HUES48 (cell line): ENCODE measurements at regions not wholly inside any gene's neighbourhood (a gene's known extent, or its start where the extent isn't known, plus 50 kb on each side); places are given as distances from the start of the nearest gene placed in this dataset.

ENCODE experiments used
- H3K27ac ChIP-seq: one replicate; pipeline ENCODE4 v1.7.0; 2013; ENCODE audit warnings: low read depth, low read length, inconsistent platforms
- H3K27me3 ChIP-seq: 2 replicates; pipeline ENCODE4 v1.6.1; 2013; ENCODE audit warnings: mild to moderate bottlenecking, low read length; ENCODE audit not compliant: control insufficient read depth, insufficient read depth
- H3K36me3 ChIP-seq: 2 replicates; pipeline ENCODE4 v1.6.1; 2013; ENCODE audit warnings: low read length; ENCODE audit not compliant: control insufficient read depth, insufficient read depth
- H3K4me1 ChIP-seq: 2 replicates; pipeline ENCODE4 v1.6.1; 2013; ENCODE audit warnings: mild to moderate bottlenecking, low read length; ENCODE audit not compliant: control insufficient read depth, insufficient read depth
- H3K4me3 ChIP-seq: 2 replicates; pipeline ENCODE4 v1.5.1; 2013; ENCODE audit warnings: mild to moderate bottlenecking, low read depth, low read length
- H3K9ac ChIP-seq: 2 replicates; pipeline ENCODE4 v1.6.1; 2013; ENCODE audit warnings: mild to moderate bottlenecking, low read depth, low read length, moderate library complexity
- H3K9me3 ChIP-seq: 2 replicates; pipeline ENCODE4 v1.6.1; 2013; ENCODE audit warnings: low read length; ENCODE audit not compliant: control insufficient read depth, insufficient read depth

DNA sequence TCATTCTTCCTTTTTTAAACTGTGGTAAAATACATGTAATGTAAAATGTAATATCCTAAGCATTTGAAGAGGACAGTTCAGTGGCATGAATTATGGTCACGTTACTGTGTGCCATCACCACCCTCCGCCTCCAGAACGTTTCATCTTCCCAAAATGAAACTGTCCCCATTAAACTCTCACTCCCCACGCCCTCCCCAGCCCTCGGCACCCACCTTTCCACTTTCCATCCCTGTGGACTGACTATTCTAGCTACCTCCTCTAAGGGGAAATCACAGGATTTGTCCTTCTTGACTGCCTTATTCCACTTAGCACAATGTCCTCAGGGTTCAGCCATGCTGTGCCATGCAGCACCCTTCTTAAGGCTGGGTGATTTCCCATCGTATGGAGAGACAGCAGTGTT lies 1509.5 kb downstream of the BRD1 start:
- Histone ChIP-seq H3K27me3 (no peaks in the 10 kb centered on the region), H3K9ac (no peak overlapping the region), H3K4me1 (peaks cover 13% of the 10 kb centered on the region; the same call in 1 of the 2 replicates)

DNA sequence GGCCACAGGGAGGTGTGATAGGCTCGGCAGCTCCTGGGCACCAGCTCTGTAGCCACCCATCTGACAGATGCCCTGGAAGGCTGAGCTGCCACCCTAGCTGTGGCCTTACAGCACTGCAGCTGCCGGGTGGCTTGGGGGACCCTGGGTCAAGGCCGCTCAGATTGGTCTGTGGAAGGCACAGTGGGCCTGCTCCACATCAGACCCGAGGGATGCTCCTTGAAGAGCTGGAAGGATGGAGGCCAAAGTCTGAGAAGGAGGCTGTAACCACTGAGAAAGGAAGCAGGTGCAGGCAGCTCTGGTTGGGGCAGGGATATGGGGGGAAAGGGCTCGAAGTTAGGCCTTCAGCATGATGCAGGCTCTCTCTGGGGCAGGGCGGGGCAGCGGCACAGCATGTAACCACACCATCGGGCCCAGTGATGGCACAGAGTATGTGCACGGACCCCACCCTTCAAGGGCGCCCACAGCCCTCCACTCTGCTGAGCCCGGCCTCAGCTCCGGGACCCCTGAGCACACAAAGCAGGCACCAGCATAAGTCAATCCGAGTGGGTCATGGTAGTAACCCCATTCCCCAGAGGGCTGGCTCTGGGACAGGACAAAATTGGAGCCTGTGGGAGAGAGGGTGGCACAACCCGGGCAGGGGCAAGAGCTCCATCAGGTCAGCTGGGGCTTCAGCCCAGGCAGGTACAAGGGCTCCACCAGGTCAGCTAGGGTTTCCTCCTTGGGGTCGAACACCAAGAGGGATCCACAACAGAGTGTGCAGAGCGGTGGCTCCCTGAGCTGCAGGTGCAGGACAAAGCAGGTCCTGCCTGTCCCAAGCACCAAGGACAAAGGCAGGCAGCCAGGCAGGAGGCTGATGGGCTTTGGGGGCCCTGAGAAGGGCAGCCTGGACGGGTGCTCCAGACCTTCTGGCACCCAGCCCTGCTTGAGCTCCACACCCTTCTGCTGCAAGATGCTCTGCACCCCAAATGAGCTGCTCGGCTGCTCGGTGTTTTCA lies 1511.1 kb downstream of the BRD1 start:
- Histone ChIP-seq H3K27me3 (no peaks in the 10 kb centered on the region), H3K9ac (no peak overlapping the region), H3K9me3 (no peaks in the 10 kb centered on the region), H3K4me3 (no peak overlapping the region), H3K27ac (no peak overlapping the region), H3K36me3 (no peaks in the 10 kb centered on the region), H3K4me1 (peaks cover 15% of the 10 kb centered on the region; the same call in 1 of the 2 replicates)

More for the DNA sequence above, 1509.5 kb downstream of the BRD1 start:
- Histone ChIP-seq H3K36me3 (no peaks in the 10 kb centered on the region), H3K27ac (no peak overlapping the region), H3K4me3 (no peak overlapping the region), H3K9me3 (no peaks in the 10 kb centered on the region)

DNA sequence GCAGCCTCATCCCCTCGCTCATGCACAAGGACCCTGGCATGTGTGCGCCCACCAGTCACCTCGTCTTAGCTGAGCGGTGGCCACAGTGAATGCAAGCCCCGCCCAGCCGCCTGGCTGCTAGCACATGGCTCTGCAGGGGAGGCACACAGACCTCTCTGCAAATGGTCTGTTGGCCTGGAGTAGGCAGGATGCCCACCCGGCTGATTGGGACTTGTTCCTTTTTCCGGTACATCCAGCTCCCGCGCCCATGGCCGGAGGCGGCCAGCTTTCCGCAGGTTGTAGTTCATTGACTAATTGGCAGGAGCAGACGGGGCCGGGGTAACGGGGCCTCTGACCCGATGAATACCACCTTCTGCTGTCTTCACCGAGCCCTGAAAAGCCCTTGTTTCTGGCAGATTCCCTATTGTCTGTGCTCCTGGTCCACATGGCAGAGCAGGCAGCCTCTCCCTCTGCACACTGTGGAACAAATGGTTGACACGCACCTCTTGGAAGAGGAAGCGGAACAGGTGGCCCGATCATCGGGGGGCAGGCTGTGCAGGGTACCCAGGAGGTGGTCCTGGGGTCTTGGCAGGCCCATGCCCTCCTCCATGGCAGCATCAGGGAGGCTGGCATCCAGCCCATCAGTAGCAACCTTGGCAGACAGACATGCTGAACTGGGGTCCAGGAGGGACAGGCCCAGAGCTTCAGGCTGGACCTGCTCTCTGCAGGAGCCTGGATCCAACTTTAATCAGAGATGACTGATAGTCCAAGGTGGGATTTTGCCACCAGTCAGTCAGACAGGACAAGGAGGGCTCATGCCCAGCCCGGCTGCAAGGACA lies 1512.0 kb downstream of the BRD1 start:
- Histone ChIP-seq H3K4me3 (no peak overlapping the region), H3K9me3 (no peaks in the 10 kb centered on the region), H3K27me3 (no peaks in the 10 kb centered on the region), H3K36me3 (no peaks in the 10 kb centered on the region), H3K4me1 (peaks cover 11% of the 10 kb centered on the region; the same call in 1 of the 2 replicates), H3K27ac (no peak overlapping the region), H3K9ac (no peak overlapping the region)

GRCh38 chr22:48314073-48314472 lies 1513.6 kb downstream of the BRD1 start:
- Histone ChIP-seq H3K9ac (no peak overlapping the region), H3K36me3 (no peaks in the 10 kb centered on the region), H3K4me1 (peaks cover 13% of the 10 kb centered on the region; the same call in 1 of the 2 replicates), H3K4me3 (no peak overlapping the region), H3K9me3 (no peaks in the 10 kb centered on the region), H3K27ac (no peak overlapping the region), H3K27me3 (no peaks in the 10 kb centered on the region)

DNA sequence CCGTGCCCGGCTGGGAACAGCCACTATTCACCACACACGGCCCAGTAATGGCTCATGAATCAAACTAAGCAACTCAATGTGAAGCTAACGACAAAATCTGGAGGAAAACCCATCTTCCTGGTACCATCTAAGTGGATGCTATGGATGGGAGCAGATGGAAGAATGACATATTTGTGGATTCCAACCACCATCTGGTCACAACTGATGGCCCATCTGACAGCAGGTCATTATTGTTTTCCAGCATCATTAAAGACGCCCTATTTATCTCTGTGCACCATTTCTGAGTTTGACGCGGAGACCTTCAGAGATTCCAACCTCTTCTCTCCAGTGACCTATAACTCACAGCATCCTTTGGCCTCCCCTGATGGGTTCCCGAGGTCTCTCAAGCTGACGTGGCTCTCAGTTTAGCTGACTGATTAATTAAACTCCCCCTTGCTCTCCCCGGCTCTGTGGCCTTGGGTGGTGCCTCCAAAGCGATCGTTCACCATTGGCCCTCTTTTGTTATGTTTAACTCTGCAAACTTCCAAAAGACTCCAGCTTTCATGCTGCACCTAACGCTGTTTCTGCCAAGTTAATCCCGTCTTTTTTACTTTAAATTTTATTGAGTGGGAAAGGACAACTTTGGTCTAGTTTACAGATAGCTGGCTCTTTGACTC lies 1514.4 kb downstream of the BRD1 start:
- Histone ChIP-seq H3K27ac (no peak overlapping the region), H3K36me3 (no peaks in the 10 kb centered on the region), H3K4me3 (no peak overlapping the region), H3K27me3 (no peaks in the 10 kb centered on the region), H3K9me3 (no peaks in the 10 kb centered on the region), H3K4me1 (peaks cover 13% of the 10 kb centered on the region; the same call in 1 of the 2 replicates), H3K9ac (no peak overlapping the region)

DNA sequence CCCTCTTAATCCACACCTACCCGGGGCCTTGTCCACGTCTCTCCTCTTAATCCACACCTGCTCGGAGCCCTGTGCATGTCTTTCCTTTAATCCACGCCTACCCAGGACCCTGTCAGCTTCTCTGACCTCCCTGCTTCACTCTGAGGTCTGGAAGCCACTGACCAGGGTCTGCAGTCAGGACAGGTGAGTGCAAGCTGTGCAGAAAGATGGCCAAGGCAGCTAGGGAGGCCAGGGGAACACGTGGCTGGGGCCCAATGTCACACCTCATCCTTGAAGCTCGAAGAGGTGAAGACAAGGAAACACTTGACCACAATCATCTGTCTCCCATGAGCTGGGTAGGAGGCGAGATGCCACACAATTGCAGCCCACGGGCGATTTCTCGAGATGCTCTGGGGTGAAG lies 1516.9 kb downstream of the BRD1 start:
- Histone ChIP-seq H3K27ac (no peak overlapping the region), H3K9ac (no peak overlapping the region), H3K36me3 (no peaks in the 10 kb centered on the region), H3K27me3 (no peaks in the 10 kb centered on the region), H3K4me3 (no peak overlapping the region), H3K9me3 (no peaks in the 10 kb centered on the region), H3K4me1 (peaks cover 13% of the 10 kb centered on the region; the same call in 1 of the 2 replicates)

DNA sequence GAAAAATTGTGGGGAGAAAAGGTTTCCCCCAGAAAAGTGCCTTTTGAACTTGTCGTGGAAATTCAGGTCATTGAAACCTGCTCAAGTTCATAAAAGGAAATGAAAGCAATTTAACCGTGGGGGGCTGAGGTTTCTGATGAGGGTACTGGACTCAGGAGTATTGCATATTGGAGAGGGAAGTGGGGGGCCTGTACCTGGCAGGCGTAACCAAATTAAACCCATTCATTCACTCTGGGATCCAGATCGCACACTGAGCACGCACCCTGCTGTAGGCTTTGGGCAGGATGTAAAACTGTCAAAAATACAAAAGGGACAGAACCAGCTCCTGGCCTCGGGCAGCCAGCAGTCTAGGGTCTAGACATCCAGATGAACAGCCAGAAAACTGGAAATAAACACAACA lies 1517.4 kb downstream of the BRD1 start:
- Histone ChIP-seq H3K4me1 (peaks cover 13% of the 10 kb centered on the region; the same call in 1 of the 2 replicates), H3K27me3 (no peaks in the 10 kb centered on the region), H3K36me3 (no peaks in the 10 kb centered on the region), H3K9ac (no peak overlapping the region), H3K4me3 (no peak overlapping the region), H3K9me3 (no peaks in the 10 kb centered on the region), H3K27ac (no peak overlapping the region)

DNA sequence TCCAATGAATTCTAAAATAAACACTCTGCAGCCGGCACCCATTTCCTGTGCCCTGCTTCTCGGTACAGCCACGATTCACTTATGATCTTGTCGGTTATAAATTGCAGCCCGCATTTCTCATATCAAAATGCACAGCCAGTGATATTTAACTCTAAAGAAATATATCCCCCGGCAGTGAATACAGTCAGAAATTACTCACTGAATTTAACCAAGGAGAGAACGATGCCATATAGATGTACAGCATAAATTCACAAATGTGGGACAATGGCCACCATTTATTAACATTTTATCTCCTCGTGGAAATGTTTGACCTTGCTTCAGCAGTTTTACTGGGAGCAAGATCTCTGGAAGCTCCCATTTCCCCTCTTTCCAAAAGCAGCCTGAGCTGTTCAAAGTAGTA lies 1517.8 kb downstream of the BRD1 start:
- Histone ChIP-seq H3K27me3 (no peaks in the 10 kb centered on the region), H3K4me1 (peaks cover 13% of the 10 kb centered on the region; the same call in 1 of the 2 replicates), H3K27ac (no peak overlapping the region), H3K4me3 (no peak overlapping the region), H3K36me3 (no peaks in the 10 kb centered on the region), H3K9ac (no peak overlapping the region), H3K9me3 (no peaks in the 10 kb centered on the region)

DNA sequence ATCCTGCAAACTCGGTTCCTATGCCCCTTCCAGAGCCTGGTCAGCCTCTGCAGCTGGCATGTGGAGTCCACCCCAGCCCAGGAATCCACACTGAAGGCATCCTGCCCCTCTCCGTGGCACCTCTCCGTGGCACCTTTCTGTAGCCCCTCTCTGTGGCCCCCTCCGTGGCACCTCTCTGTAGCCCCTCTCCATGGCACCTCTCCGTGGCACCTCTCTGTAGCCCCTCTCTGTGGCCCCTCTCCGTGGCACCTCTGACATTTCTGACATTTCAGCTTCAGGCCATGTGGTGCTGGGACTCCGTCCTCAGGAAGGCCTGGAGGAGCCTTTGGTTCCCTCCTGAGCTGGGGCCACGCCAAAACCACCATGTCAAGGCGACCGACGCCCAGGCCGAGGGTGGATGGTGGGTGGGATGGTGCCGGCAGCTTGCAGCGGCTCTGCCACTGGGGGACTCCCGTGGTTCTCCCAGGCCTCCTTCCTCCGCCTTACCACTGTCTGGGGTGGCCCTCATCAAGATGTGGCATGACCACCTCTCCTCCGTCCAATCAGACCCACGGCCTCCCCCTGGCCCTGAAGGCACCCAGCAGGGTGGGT lies 1518.5 kb downstream of the BRD1 start:
- Histone ChIP-seq H3K27ac (no peak overlapping the region), H3K27me3 (no peaks in the 10 kb centered on the region), H3K9ac (no peak overlapping the region)

DNA sequence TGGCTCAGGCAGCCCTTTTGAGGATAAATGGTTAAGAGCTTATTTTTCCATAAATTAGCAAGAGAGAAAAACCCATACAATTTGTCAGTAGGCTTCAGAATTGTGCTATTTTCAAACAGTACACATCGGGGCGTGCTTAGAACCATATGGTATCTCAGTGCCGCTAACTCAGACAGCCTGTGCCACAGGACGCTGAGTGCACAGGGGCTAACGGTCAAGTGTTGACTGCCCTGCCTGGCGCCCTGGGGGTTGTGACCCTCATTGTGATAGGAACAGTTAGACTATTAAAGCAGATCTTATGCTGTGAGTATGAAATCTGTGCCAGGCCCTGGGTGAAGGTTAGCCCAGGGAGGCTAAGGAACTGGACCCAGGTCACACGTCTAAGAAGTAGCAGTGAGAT lies 1519.7 kb downstream of the BRD1 start:
- Histone ChIP-seq H3K9me3 (no peaks in the 10 kb centered on the region), H3K9ac (no peak overlapping the region), H3K27ac (no peak overlapping the region), H3K27me3 (no peaks in the 10 kb centered on the region), H3K4me1 (peaks cover 3% of the 10 kb centered on the region; the same call in 1 of the 2 replicates), H3K4me3 (no peak overlapping the region), H3K36me3 (no peaks in the 10 kb centered on the region)

More for the DNA sequence above, 1518.5 kb downstream of the BRD1 start:
- Histone ChIP-seq H3K36me3 (no peaks in the 10 kb centered on the region), H3K4me1 (peaks cover 13% of the 10 kb centered on the region; the same call in 1 of the 2 replicates), H3K4me3 (no peak overlapping the region), H3K9me3 (no peaks in the 10 kb centered on the region)
